Mesendoderm (in vitro differentiated cells): ENCODE measurements at regions not wholly inside any gene's neighbourhood (a gene's known extent, or its start where the extent isn't known, plus 50 kb on each side); places are given as distances from the start of the nearest gene placed in this dataset.

ENCODE experiments used
- DNase-seq: peaks from one replicate; pipeline ENCODE4 v3.0.0; 2013
- H2AK5ac ChIP-seq: 2 replicates; pipeline ENCODE4 v1.6.1; 2013; ENCODE audit warnings: low read length, inconsistent platforms
- H2BK120ac ChIP-seq: 2 replicates; pipeline ENCODE4 v1.6.1; 2013; ENCODE audit warnings: low read depth, mild to moderate bottlenecking, low read length, moderate library complexity, mixed read lengths
- H2BK15ac ChIP-seq: replicated peaks from 2 replicates; pipeline ENCODE4 v1.6.1; 2013; ENCODE audit warnings: low read depth, mild to moderate bottlenecking, moderate library complexity
- H2BK5ac ChIP-seq: 2 replicates; pipeline ENCODE4 v1.6.1; 2013; ENCODE audit warnings: low read length, inconsistent platforms
- H3K18ac ChIP-seq: 2 replicates; pipeline ENCODE4 v1.6.1; 2013; ENCODE audit warnings: mild to moderate bottlenecking, low read length, mixed read lengths
- H3K23ac ChIP-seq: one replicate; pipeline ENCODE4 v1.6.1; 2013; ENCODE audit warnings: low read length
- H3K27ac ChIP-seq: 2 replicates; pipeline ENCODE4 v1.5.1; 2013; ENCODE audit warnings: low read depth, mild to moderate bottlenecking, inconsistent platforms, low read length, moderate library complexity
- H3K27me3 ChIP-seq: 2 replicates; pipeline ENCODE4 v1.6.1; 2013; ENCODE audit warnings: low read length, control low read depth, mild to moderate bottlenecking, inconsistent platforms; ENCODE audit not compliant: insufficient read depth, poor library complexity
- H3K36me3 ChIP-seq: 2 replicates; pipeline ENCODE4 v1.6.1; 2013; ENCODE audit warnings: low read length, inconsistent platforms; ENCODE audit not compliant: control insufficient read depth, insufficient read depth
- H3K4ac ChIP-seq: one replicate; pipeline ENCODE4 v1.6.1; 2013; ENCODE audit warnings: low read depth, mild to moderate bottlenecking, low read length, moderate library complexity
- H3K4me1 ChIP-seq: 2 replicates; pipeline ENCODE4 v1.6.1; 2013; ENCODE audit warnings: low read depth, low read length, inconsistent platforms; ENCODE audit not compliant: control insufficient read depth
- H3K4me2 ChIP-seq: 2 replicates; pipeline ENCODE4 v1.6.1; 2013; ENCODE audit warnings: low read length
- H3K4me3 ChIP-seq: 2 replicates; pipeline ENCODE4 v1.5.1; 2013; ENCODE audit warnings: mild to moderate bottlenecking, low read length
- H3K56ac ChIP-seq: one replicate; pipeline ENCODE4 v1.6.1; 2013; ENCODE audit warnings: low read length
- H3K79me1 ChIP-seq: 2 replicates; pipeline ENCODE4 v1.6.1; 2013; ENCODE audit warnings: low read length, inconsistent platforms
- H3K79me2 ChIP-seq: 2 replicates; pipeline ENCODE4 v1.6.1; 2013; ENCODE audit warnings: mild to moderate bottlenecking, low read length; ENCODE audit not compliant: control insufficient read depth, insufficient read depth
- H3K9ac ChIP-seq: 2 replicates; pipeline ENCODE4 v1.6.1; 2013; ENCODE audit warnings: low read length, inconsistent platforms
- H4K5ac ChIP-seq: one replicate; pipeline ENCODE4 v1.6.1; 2013; ENCODE audit warnings: low read length
- H4K8ac ChIP-seq: one replicate; pipeline ENCODE4 v1.6.1; 2013; ENCODE audit warnings: low read depth, mild to moderate bottlenecking, control low read depth, low read length, moderate library complexity
- WGBS: extraction: QIAGEN DNeasy Blood & Tissue Kit; methylation state at CpG from one replicate; pipeline ENCODE4 v1.1.7; 2013; ENCODE audit warnings: low lambda C conversion rate, missing lambda C conversion rate; ENCODE audit not compliant: insufficient coverage; ENCODE audit errors: extremely low coverage; 5-methylcytosine and 5-hydroxymethylcytosine counted together

DNA sequence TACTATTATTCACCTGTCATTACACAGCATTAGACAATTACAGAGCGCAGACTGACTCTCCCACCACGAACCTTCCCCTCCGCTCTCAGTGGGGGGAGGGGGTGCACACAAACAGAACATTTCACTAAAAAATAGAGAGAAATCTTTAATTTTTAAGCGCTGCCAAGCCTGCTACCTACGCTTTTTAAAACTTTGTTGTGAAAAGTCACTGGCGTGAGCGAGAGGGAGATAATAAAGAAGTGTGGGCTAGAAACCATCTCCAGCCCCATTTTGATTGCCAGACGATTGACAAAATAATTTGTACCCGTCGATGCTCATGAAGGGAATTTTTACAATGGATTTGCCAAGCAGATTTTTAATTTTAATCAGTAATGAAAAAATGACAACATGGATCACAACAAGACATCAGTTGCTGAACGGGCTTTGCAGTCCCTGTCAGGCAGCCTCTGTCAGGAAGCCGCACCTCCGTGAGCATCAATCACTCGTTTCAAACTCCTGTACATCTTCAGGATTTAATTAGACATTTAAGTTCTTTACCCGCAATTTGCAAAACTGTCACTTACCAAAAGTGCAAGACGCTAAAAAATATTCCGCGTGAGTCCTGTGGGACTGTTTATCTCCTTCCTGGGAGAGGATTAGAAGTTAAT lies 209.1 kb downstream of the BCL11B start:
- no peaks in the 10 kb centered on the region for H3K4me1 ChIP-seq
- WGBS, result no CpG with 5 or more reads among the region's 18 CpGs
- H3K27me3 ChIP-seq, result no peaks in the 10 kb centered on the region
- no peak overlapping the region for H3K23ac ChIP-seq
- H3K27ac ChIP-seq, result no peak overlapping the region
- no peaks in the 10 kb centered on the region for H3K79me2 ChIP-seq
- H3K9ac ChIP-seq, result no peak overlapping the region
- H4K5ac ChIP-seq, result no peak overlapping the region
- H3K4ac ChIP-seq, result no peak overlapping the region
- H2BK120ac ChIP-seq, result no peak overlapping the region
- H3K79me1 ChIP-seq, result no peaks in the 10 kb centered on the region
- no peak overlapping the region for H3K18ac ChIP-seq
- no peak overlapping the region for H2AK5ac ChIP-seq
- H2BK15ac ChIP-seq, result no peak overlapping the region
- no peak overlapping the region for H4K8ac ChIP-seq
- no peak overlapping the region for H3K4me3 ChIP-seq
- no peak overlapping the region for H3K56ac ChIP-seq
- DNase-seq, result no peak
- no peaks in the 10 kb centered on the region for H3K36me3 ChIP-seq
- no peak overlapping the region for H3K4me2 ChIP-seq
- H2BK5ac ChIP-seq, result no peak overlapping the region

GRCh38 chr14:99063620-99064225 lies 208.3 kb downstream of the BCL11B start:
- no peak overlapping the region for H2BK15ac ChIP-seq
- DNase-seq, result no peak
- no peak overlapping the region for H3K9ac ChIP-seq
- H2BK5ac ChIP-seq, result no peak overlapping the region
- H3K18ac ChIP-seq, result no peak overlapping the region
- no CpG with 5 or more reads among the region's 10 CpGs for WGBS
- no peak overlapping the region for H4K8ac ChIP-seq
- no peak overlapping the region for H3K4ac ChIP-seq
- no peak overlapping the region for H3K23ac ChIP-seq
- no peak overlapping the region for H2BK120ac ChIP-seq
- no peaks in the 10 kb centered on the region for H3K36me3 ChIP-seq
- H3K27me3 ChIP-seq, result no peaks in the 10 kb centered on the region
- H4K5ac ChIP-seq, result no peak overlapping the region
- no peaks in the 10 kb centered on the region for H3K4me1 ChIP-seq
- no peak overlapping the region for H3K27ac ChIP-seq
- H3K79me1 ChIP-seq, result no peaks in the 10 kb centered on the region
- no peak overlapping the region for H3K56ac ChIP-seq
- no peaks in the 10 kb centered on the region for H3K79me2 ChIP-seq
- H2AK5ac ChIP-seq, result no peak overlapping the region
- H3K4me2 ChIP-seq, result no peak overlapping the region
- H3K4me3 ChIP-seq, result no peak overlapping the region

DNA sequence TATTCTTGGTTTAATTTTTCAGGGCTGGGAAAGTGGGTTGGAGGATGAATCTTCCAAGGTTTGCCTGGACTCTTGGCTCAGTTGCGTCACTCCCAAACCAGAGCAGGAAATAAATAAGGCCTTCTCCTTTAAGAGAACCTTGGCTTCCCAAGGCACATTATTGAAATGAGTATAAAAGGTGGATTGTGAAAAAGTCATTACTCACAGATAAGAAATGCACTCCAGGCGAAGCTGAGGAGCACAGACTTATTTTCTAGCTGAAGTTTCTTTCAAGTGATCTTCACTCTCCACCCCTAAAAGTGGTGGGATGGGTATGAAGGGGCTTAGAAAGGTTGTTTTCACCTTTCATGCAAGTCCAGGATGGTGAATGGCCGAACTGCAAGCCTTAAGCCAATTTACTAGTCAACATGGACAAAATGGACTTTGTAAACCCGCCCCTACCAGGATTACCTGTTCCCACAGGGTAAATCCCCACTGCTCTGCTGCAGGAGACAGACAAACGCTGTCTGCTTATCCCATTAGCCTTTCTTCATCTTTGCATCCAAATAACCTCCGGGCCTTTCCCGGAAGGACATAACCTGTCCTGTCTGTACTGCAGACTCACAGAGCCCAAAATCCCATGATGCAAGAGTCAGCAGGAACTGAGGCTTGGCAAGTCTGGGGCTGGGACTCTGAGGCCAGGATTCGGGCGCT lies 207.6 kb downstream of the BCL11B start:
- WGBS, result no CpG with 5 or more reads among the region's 9 CpGs
- Histone ChIP-seq H2AK5ac (no peak overlapping the region), H3K79me2 (no peaks in the 10 kb centered on the region), H3K4me3 (no peak overlapping the region), H3K27me3 (no peaks in the 10 kb centered on the region), H4K8ac (no peak overlapping the region), H3K4me1 (no peaks in the 10 kb centered on the region), H2BK5ac (no peak overlapping the region), H2BK15ac (no peak overlapping the region), H3K36me3 (no peaks in the 10 kb centered on the region), H3K79me1 (no peaks in the 10 kb centered on the region), H2BK120ac (no peak overlapping the region), H3K27ac (no peak overlapping the region), H3K9ac (no peak overlapping the region), H3K4ac (no peak overlapping the region), H3K4me2 (no peak overlapping the region), H3K18ac (no peak overlapping the region), H3K23ac (no peak overlapping the region), H3K56ac (no peak overlapping the region), H4K5ac (no peak overlapping the region)
- no peak for DNase-seq

GRCh38 chr14:99065551-99065950 lies 206.4 kb downstream of the BCL11B start:
- no peak overlapping the region for H3K4me3 ChIP-seq
- H2BK5ac ChIP-seq, result no peak overlapping the region
- no peak overlapping the region for H4K8ac ChIP-seq
- H3K4ac ChIP-seq, result no peak overlapping the region
- no peak overlapping the region for H3K4me2 ChIP-seq
- no peaks in the 10 kb centered on the region for H3K79me2 ChIP-seq
- no peak overlapping the region for H4K5ac ChIP-seq
- no peak overlapping the region for H3K18ac ChIP-seq
- no peak overlapping the region for H2BK15ac ChIP-seq
- H3K4me1 ChIP-seq, result no peaks in the 10 kb centered on the region
- WGBS, result no CpG with 5 or more reads among the region's 3 CpGs
- H2BK120ac ChIP-seq, result no peak overlapping the region
- no peaks in the 10 kb centered on the region for H3K27me3 ChIP-seq
- no peaks in the 10 kb centered on the region for H3K79me1 ChIP-seq
- H3K9ac ChIP-seq, result no peak overlapping the region
- no peak overlapping the region for H2AK5ac ChIP-seq
- H3K36me3 ChIP-seq, result no peaks in the 10 kb centered on the region
- no peak overlapping the region for H3K23ac ChIP-seq
- DNase-seq, result peak; percentile 58
- no peak overlapping the region for H3K27ac ChIP-seq
- H3K56ac ChIP-seq, result no peak overlapping the region

DNA sequence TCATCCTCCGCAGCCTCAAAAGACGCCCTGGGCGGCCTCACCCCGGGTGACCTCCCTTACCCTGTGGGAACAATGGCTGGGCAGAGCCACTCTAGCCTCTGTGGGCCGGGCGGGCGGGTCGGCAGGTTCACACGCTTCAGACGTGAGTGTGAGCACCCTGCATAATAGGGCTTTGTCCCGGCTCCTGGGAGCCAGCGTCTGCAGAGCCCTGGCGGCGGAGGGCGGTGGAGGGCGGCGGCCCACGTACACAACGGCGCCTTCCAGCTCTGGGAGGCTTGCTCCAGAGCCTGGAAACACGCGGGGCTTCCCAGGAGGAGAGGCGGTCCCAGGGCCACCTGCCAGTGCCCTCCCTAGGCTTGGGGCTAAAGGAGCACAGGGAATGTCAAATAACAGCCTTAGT lies 205.6 kb downstream of the BCL11B start:
- Histone ChIP-seq H3K4me2 (no peak overlapping the region), H3K4me3 (no peak overlapping the region), H2BK5ac (no peak overlapping the region), H2BK120ac (no peak overlapping the region), H3K27ac (no peak overlapping the region), H3K4ac (no peak overlapping the region), H2BK15ac (no peak overlapping the region), H3K18ac (no peak overlapping the region), H3K79me2 (no peaks in the 10 kb centered on the region), H3K9ac (no peak overlapping the region), H3K23ac (no peak overlapping the region), H3K27me3 (no peaks in the 10 kb centered on the region), H2AK5ac (no peak overlapping the region), H4K5ac (no peak overlapping the region), H4K8ac (no peak overlapping the region), H3K56ac (no peak overlapping the region), H3K36me3 (no peaks in the 10 kb centered on the region), H3K79me1 (no peaks in the 10 kb centered on the region), H3K4me1 (no peaks in the 10 kb centered on the region)
- no CpG with 5 or more reads among the region's 23 CpGs for WGBS
- no peak for DNase-seq
